Cardiac septum (tissue), 1 donor: ENCODE measurements at regions not wholly inside any gene's neighbourhood (a gene's known extent, or its start where the extent isn't known, plus 50 kb on each side); places are given as distances from the start of the nearest gene placed in this dataset.

Experiments
- DNase-seq: peaks from one replicate; pipeline ENCODE4 v3.0.0-alpha.2; 2020; ENCODE audit warnings: low spot score
- intact Hi-C: fragments of 100-400 bp; cut with DNase I; formaldehyde crosslinking; loops from one replicate; pipeline ENCODE4 v1.14.0; 2022
- donor health status: DM: no; HTN: no; CAD: no.

- peak; percentile 79 for DNase-seq
- intact Hi-C loops: no loop called here
Measured at GRCh38 chr20:40339661-40340449, 349.2 kb downstream of the MAFB start.

- intact Hi-C loops: no loop called here
- no peak for DNase-seq
Measured at GRCh38 chr20:40336533-40336932, 352.5 kb downstream of the MAFB start.

GRCh38 chr20:40335901-40336351 lies 353.1 kb downstream of the MAFB start:
- intact Hi-C loops: no loop called here
- no peak for DNase-seq

- intact Hi-C loops: no loop called here
- no peak for DNase-seq
Measured at GRCh38 chr20:40335437-40335836, 353.6 kb downstream of the MAFB start.

GRCh38 chr20:40333591-40333990 lies 355.4 kb downstream of the MAFB start:
- DNase-seq: no peak
- intact Hi-C loops: no loop called here

- intact Hi-C loops: no loop called here
- DNase-seq: no peak
Measured at GRCh38 chr20:40331807-40332560, 357.1 kb downstream of the MAFB start.

- intact Hi-C loops: no loop called here
Measured at GRCh38 chr20:40331249-40331648, 357.8 kb downstream of the MAFB start.

GRCh38 chr20:40329321-40329720 lies 359.7 kb downstream of the MAFB start:
- no peak for DNase-seq
- intact Hi-C loops: no loop called here

More at GRCh38 chr20:40331249-40331648, 357.8 kb downstream of the MAFB start:
- no peak for DNase-seq

- DNase-seq: no peak
- intact Hi-C loops: no loop called here
Measured at GRCh38 chr20:40326784-40327183, 362.3 kb downstream of the MAFB start.

GRCh38 chr20:40325006-40325568 lies 363.9 kb downstream of the MAFB start:
- intact Hi-C loops: no loop called here
- no peak for DNase-seq

GRCh38 chr20:40323361-40323794 lies 365.7 kb downstream of the MAFB start:
- intact Hi-C loops: no loop called here
- DNase-seq: no peak

GRCh38 chr20:40322941-40323340 lies 366.1 kb downstream of the MAFB start:
- intact Hi-C loops: no loop called here

GRCh38 chr20:40320517-40321011 lies 368.5 kb downstream of the MAFB start:
- no peak for DNase-seq
- intact Hi-C loops: no loop called here

More at GRCh38 chr20:40322941-40323340, 366.1 kb downstream of the MAFB start:
- no peak for DNase-seq

- no peak for DNase-seq
- intact Hi-C loops: no loop called here
Measured at GRCh38 chr20:40319741-40320516, 369.1 kb downstream of the MAFB start.

GRCh38 chr20:40319056-40319455 lies 370.0 kb downstream of the MAFB start:
- intact Hi-C loops: no loop called here
- no peak for DNase-seq

GRCh38 chr20:40317156-40317790 lies 371.8 kb downstream of the MAFB start:
- no peak for DNase-seq
- intact Hi-C loops: no loop called here

- DNase-seq: no peak
- intact Hi-C loops: no loop called here
Measured at GRCh38 chr20:40314278-40314677, 374.8 kb downstream of the MAFB start.

- DNase-seq: no peak
- intact Hi-C loops: no loop called here
Measured at GRCh38 chr20:40313730-40314129, 375.3 kb downstream of the MAFB start.

- intact Hi-C loops: no loop called here
- DNase-seq: no peak
Measured at GRCh38 chr20:40309731-40310130, 379.3 kb downstream of the MAFB start.
